ENCODE measurements at regions not wholly inside any gene's neighbourhood (a gene's known extent, or its start where the extent isn't known, plus 50 kb on each side); places are given as distances from the start of the nearest gene placed in this dataset.

- intact Hi-C loops (cut with DNase I): no loop called here
- Histone ChIP-seq H3K27ac (no peak overlapping the region), H3K9me3 (no peaks in the 10 kb centered on the region), H3K27me3 (no peaks in the 10 kb centered on the region), H3K36me3 (no peaks in the 10 kb centered on the region), H3K4me3 (no peak overlapping the region), H3K4me1 (peaks cover 0 to 20% (median 0%) of the 10 kb centered on the region in 3 donors)
- TF ChIP-seq CTCF (IDR thresholded peaks at IDR 0.05) (no peak), POLR2A (IDR thresholded peaks at IDR 0.05) (no peak)
- no peak for DNase-seq
- 95 to 100% methylated on average over 1 of the region's 1 CpG for WGBS, 2 donors
Measured at GRCh38 chr7:113368256-113368655, 249.9 kb upstream of the SMIM30 start.

GRCh38 chr7:113367041-113367586 is 248.8 kb upstream of the SMIM30 start:
- intact Hi-C loops (cut with DNase I): no loop called here
- WGBS, 2 donors: 45 to 46% methylated on average over 3 of the region's 3 CpGs
- H3K27ac ChIP-seq: no peak overlapping the region
- H3K4me3 ChIP-seq: no peak overlapping the region
- DNase-seq: no peak
- H3K36me3 ChIP-seq: no peaks in the 10 kb centered on the region
- peaks cover 0 to 19% (median 0%) of the 10 kb centered on the region in 3 donors for H3K4me1 ChIP-seq
- TF ChIP-seq POLR2A (IDR thresholded peaks at IDR 0.05) (no peak), CTCF (IDR thresholded peaks at IDR 0.05) (no peak)
- no peaks in the 10 kb centered on the region for H3K27me3 ChIP-seq
- H3K9me3 ChIP-seq: no peaks in the 10 kb centered on the region

GRCh38 chr7:113366122-113366521 is 247.8 kb upstream of the SMIM30 start:
- H3K36me3 ChIP-seq: no peaks in the 10 kb centered on the region
- TF ChIP-seq POLR2A (IDR thresholded peaks at IDR 0.05) (no peak), CTCF (IDR thresholded peaks at IDR 0.05) (no peak)
- intact Hi-C loops (cut with DNase I): no loop called here
- H3K4me3 ChIP-seq: no peak overlapping the region
- WGBS, 2 donors: 33% methylated on average over 1 of the region's 1 CpG
- H3K9me3 ChIP-seq: no peaks in the 10 kb centered on the region
- no peak overlapping the region for H3K27ac ChIP-seq
- DNase-seq: no peak
- H3K27me3 ChIP-seq: no peaks in the 10 kb centered on the region
- peaks cover 0 to 15% (median 0%) of the 10 kb centered on the region in 3 donors for H3K4me1 ChIP-seq

GRCh38 chr7:113349339-113349738 is 231.0 kb upstream of the SMIM30 start:
- no peak for DNase-seq
- Histone ChIP-seq H3K4me3 (no peak overlapping the region), H3K36me3 (no peaks in the 10 kb centered on the region), H3K4me1 (no peaks in the 10 kb centered on the region), H3K27ac (no peak overlapping the region), H3K9me3 (no peaks in the 10 kb centered on the region), H3K27me3 (no peaks in the 10 kb centered on the region)
- 69 to 88% methylated on average over 4 of the region's 4 CpGs for WGBS, 2 donors
- no peak for TF ChIP-seq CTCF (IDR thresholded peaks at IDR 0.05)
- TF ChIP-seq POLR2A (IDR thresholded peaks at IDR 0.05): no peak
- intact Hi-C loops (cut with DNase I): no loop called here

GRCh38 chr7:113339661-113340060 is 221.3 kb upstream of the SMIM30 start:
- H3K27me3 ChIP-seq: no peaks in the 10 kb centered on the region
- intact Hi-C loops (cut with DNase I): no loop called here
- no peaks in the 10 kb centered on the region for H3K4me1 ChIP-seq
- H3K27ac ChIP-seq: no peak overlapping the region
- no peaks in the 10 kb centered on the region for H3K36me3 ChIP-seq
- no peaks in the 10 kb centered on the region for H3K9me3 ChIP-seq
- DNase-seq: no peak
- TF ChIP-seq POLR2A (IDR thresholded peaks at IDR 0.05): no peak
- TF ChIP-seq CTCF (IDR thresholded peaks at IDR 0.05): no peak
- H3K4me3 ChIP-seq: no peak overlapping the region
- 30 to 52% methylated on average over 1 of the region's 1 CpG for WGBS, 2 donors

Data from esophagus squamous epithelium (tissue), 5 donors.